ENCODE measurements at regions not wholly inside any gene's neighbourhood (a gene's known extent, or its start where the extent isn't known, plus 50 kb on each side); places are given as distances from the start of the nearest gene placed in this dataset.

- no peaks in the 10 kb centered on the region for H3K27me3 Mint-ChIP-seq
- DNase-seq (no peak), ATAC-seq (no peak)
- no peak overlapping the region for H3K4me3 Mint-ChIP-seq
- no peak overlapping the region for H3K27ac Mint-ChIP-seq
- H3K9me3 Mint-ChIP-seq = peaks cover 25 to 49% of the 10 kb centered on the region in 2 donors
- no peaks in the 10 kb centered on the region for H3K4me1 Mint-ChIP-seq
These were observed 1574.3 kb upstream of the ZEB2 start for GRCh38 chr2:146094185-146094584.

- DNase-seq (no peak), ATAC-seq (no peak)
- H3K4me3 Mint-ChIP-seq = no peak overlapping the region
- no peaks in the 10 kb centered on the region for H3K4me1 Mint-ChIP-seq
- H3K9me3 Mint-ChIP-seq = peaks cover 0 to 9% of the 10 kb centered on the region in 2 donors
- no peaks in the 10 kb centered on the region for H3K27me3 Mint-ChIP-seq
- H3K27ac Mint-ChIP-seq = no peak overlapping the region
These were observed 1561.5 kb upstream of the ZEB2 start for GRCh38 chr2:146081459-146081858.

- Mint-ChIP-seq H3K4me3 (no peak overlapping the region), H3K4me1 (no peaks in the 10 kb centered on the region), H3K27me3 (no peaks in the 10 kb centered on the region), H3K27ac (no peak overlapping the region), H3K9me3 (peaks cover 0 to 10% of the 10 kb centered on the region in 2 donors)
- no peak for ATAC-seq
- no peak for DNase-seq
These were observed 1561.0 kb upstream of the ZEB2 start for GRCh38 chr2:146080925-146081324.

- no peaks in the 10 kb centered on the region for H3K27me3 Mint-ChIP-seq
- no peak for ATAC-seq
- no peak overlapping the region for H3K27ac Mint-ChIP-seq
- no peaks in the 10 kb centered on the region for H3K4me1 Mint-ChIP-seq
- H3K9me3 Mint-ChIP-seq = peaks cover 0 to 12% of the 10 kb centered on the region in 2 donors
- DNase-seq = no peak
- no peak overlapping the region for H3K4me3 Mint-ChIP-seq
These were observed 1559.3 kb upstream of the ZEB2 start for GRCh38 chr2:146079216-146079615.

GRCh38 chr2:146077156-146077555 lies 1557.2 kb upstream of the ZEB2 start:
- ATAC-seq (no peak), DNase-seq (no peak)
- peaks cover 4 to 19% of the 10 kb centered on the region in 2 donors for H3K9me3 Mint-ChIP-seq
- no peaks in the 10 kb centered on the region for H3K4me1 Mint-ChIP-seq
- no peak overlapping the region for H3K4me3 Mint-ChIP-seq
- no peaks in the 10 kb centered on the region for H3K27me3 Mint-ChIP-seq
- no peak overlapping the region for H3K27ac Mint-ChIP-seq

- no peak for DNase-seq
- Mint-ChIP-seq H3K4me1 (no peaks in the 10 kb centered on the region), H3K9me3 (peaks cover 8 to 30% of the 10 kb centered on the region in 2 donors), H3K27ac (no peak overlapping the region), H3K27me3 (no peaks in the 10 kb centered on the region), H3K4me3 (no peak overlapping the region)
- no peak for ATAC-seq
These were observed 1548.1 kb upstream of the ZEB2 start for GRCh38 chr2:146068051-146068450.

- DNase-seq (no peak), ATAC-seq (no peak)
- Mint-ChIP-seq H3K27ac (no peak overlapping the region), H3K4me1 (no peaks in the 10 kb centered on the region), H3K9me3 (peaks cover 0 to 6% of the 10 kb centered on the region in 2 donors), H3K4me3 (no peak overlapping the region), H3K27me3 (no peaks in the 10 kb centered on the region)
These were observed 1528.2 kb upstream of the ZEB2 start for GRCh38 chr2:146048141-146048540.

- Mint-ChIP-seq H3K27ac (no peak overlapping the region), H3K4me3 (no peak overlapping the region), H3K27me3 (no peaks in the 10 kb centered on the region), H3K4me1 (no peaks in the 10 kb centered on the region), H3K9me3 (no peaks in the 10 kb centered on the region)
- DNase-seq (no peak), ATAC-seq (no peak)
These were observed 1521.5 kb upstream of the ZEB2 start for GRCh38 chr2:146041274-146041910.

- H3K4me1 Mint-ChIP-seq = no peaks in the 10 kb centered on the region
- ATAC-seq = no peak
These were observed 1520.1 kb upstream of the ZEB2 start for GRCh38 chr2:146040051-146040450.

GRCh38 chr2:146038014-146038413 lies 1518.1 kb upstream of the ZEB2 start:
- no peaks in the 10 kb centered on the region for H3K9me3 Mint-ChIP-seq
- no peaks in the 10 kb centered on the region for H3K4me1 Mint-ChIP-seq
- no peak for DNase-seq
- ATAC-seq = no peak
- H3K4me3 Mint-ChIP-seq = no peak overlapping the region
- H3K27ac Mint-ChIP-seq = no peak overlapping the region
- H3K27me3 Mint-ChIP-seq = no peaks in the 10 kb centered on the region

More at GRCh38 chr2:146040051-146040450, 1520.1 kb upstream of the ZEB2 start:
- H3K27ac Mint-ChIP-seq = no peak overlapping the region
- no peak overlapping the region for H3K4me3 Mint-ChIP-seq
- no peak for DNase-seq
- H3K27me3 Mint-ChIP-seq = no peaks in the 10 kb centered on the region
- no peaks in the 10 kb centered on the region for H3K9me3 Mint-ChIP-seq

- DNase-seq (no peak), ATAC-seq (no peak)
- Mint-ChIP-seq H3K9me3 (peaks cover 0 to 4% of the 10 kb centered on the region in 2 donors), H3K4me3 (no peak overlapping the region), H3K27ac (no peak overlapping the region), H3K27me3 (no peaks in the 10 kb centered on the region), H3K4me1 (no peaks in the 10 kb centered on the region)
These were observed 1517.5 kb upstream of the ZEB2 start for GRCh38 chr2:146037334-146037870.

- H3K27ac Mint-ChIP-seq = no peak overlapping the region
- no peak overlapping the region for H3K4me3 Mint-ChIP-seq
- no peak for ATAC-seq
- no peaks in the 10 kb centered on the region for H3K27me3 Mint-ChIP-seq
- peaks cover 0 to 4% of the 10 kb centered on the region in 2 donors for H3K9me3 Mint-ChIP-seq
- no peaks in the 10 kb centered on the region for H3K4me1 Mint-ChIP-seq
- no peak for DNase-seq
These were observed 1511.2 kb upstream of the ZEB2 start for GRCh38 chr2:146031158-146031557.

GRCh38 chr2:146027156-146027555 lies 1507.2 kb upstream of the ZEB2 start:
- Mint-ChIP-seq H3K4me1 (no peaks in the 10 kb centered on the region), H3K27ac (no peak overlapping the region), H3K9me3 (peaks cover 0 to 10% of the 10 kb centered on the region in 2 donors), H3K4me3 (no peak overlapping the region), H3K27me3 (no peaks in the 10 kb centered on the region)
- DNase-seq (no peak), ATAC-seq (no peak)

- H3K27me3 Mint-ChIP-seq = no peaks in the 10 kb centered on the region
These were observed 1505.6 kb upstream of the ZEB2 start for GRCh38 chr2:146025519-146025918.

GRCh38 chr2:146024212-146024743 lies 1504.4 kb upstream of the ZEB2 start:
- Mint-ChIP-seq H3K4me3 (no peak overlapping the region), H3K9me3 (peaks cover 0 to 16% of the 10 kb centered on the region in 2 donors), H3K27ac (no peak overlapping the region), H3K4me1 (no peaks in the 10 kb centered on the region), H3K27me3 (no peaks in the 10 kb centered on the region)
- ATAC-seq (no peak), DNase-seq (no peak)

More at GRCh38 chr2:146025519-146025918, 1505.6 kb upstream of the ZEB2 start:
- Mint-ChIP-seq H3K9me3 (peaks cover 0 to 16% of the 10 kb centered on the region in 2 donors), H3K4me3 (no peak overlapping the region), H3K4me1 (no peaks in the 10 kb centered on the region), H3K27ac (no peak overlapping the region)
- DNase-seq = no peak
- ATAC-seq = no peak

GRCh38 chr2:146004462-146004861 lies 1484.5 kb upstream of the ZEB2 start:
- Mint-ChIP-seq H3K27ac (no peak overlapping the region), H3K9me3 (peaks cover 5 to 13% of the 10 kb centered on the region in 2 donors), H3K4me3 (no peak overlapping the region), H3K4me1 (no peaks in the 10 kb centered on the region), H3K27me3 (no peaks in the 10 kb centered on the region)
- DNase-seq = no peak
- ATAC-seq = no peak
